HUES6 (cell line): ENCODE measurements at regions not wholly inside any gene's neighbourhood (a gene's known extent, or its start where the extent isn't known, plus 50 kb on each side); places are given as distances from the start of the nearest gene placed in this dataset.
A peak's percentile ranks its signal among the peaks of the same experiment; 100 is the strongest.

Experiments used
- H3K27ac ChIP-seq: 2 replicates; pipeline ENCODE4 v1.7.0; 2013; ENCODE audit warnings: low read depth, mild to moderate bottlenecking, low read length, inconsistent platforms
- H3K27me3 ChIP-seq: 2 replicates; pipeline ENCODE4 v1.6.1; 2013; ENCODE audit warnings: low read length; ENCODE audit not compliant: control insufficient read depth, insufficient read depth
- H3K36me3 ChIP-seq: 2 replicates; pipeline ENCODE4 v1.6.1; 2013; ENCODE audit warnings: low read length; ENCODE audit not compliant: control insufficient read depth, insufficient read depth
- H3K4me1 ChIP-seq: 2 replicates; pipeline ENCODE4 v1.6.1; 2013; ENCODE audit warnings: low read length; ENCODE audit not compliant: control insufficient read depth, insufficient read depth
- H3K4me3 ChIP-seq: 2 replicates; pipeline ENCODE4 v1.5.1; 2013; ENCODE audit warnings: low read depth, low read length
- H3K9ac ChIP-seq: one replicate; pipeline ENCODE4 v1.6.1; 2013; ENCODE audit warnings: mild to moderate bottlenecking, low read length
- H3K9me3 ChIP-seq: 2 replicates; pipeline ENCODE4 v1.6.1; 2013; ENCODE audit warnings: low read depth, low read length; ENCODE audit not compliant: control insufficient read depth, insufficient read depth

GRCh38 chr5:25436452-25436851, 791.7 kb upstream of the CDH10 start:
- Histone ChIP-seq H3K27me3 (no peaks in the 10 kb centered on the region), H3K4me3 (peak overlapping the region; percentile 24), H3K9me3 (no peaks in the 10 kb centered on the region), H3K27ac (no peak overlapping the region), H3K9ac (no peak overlapping the region), H3K4me1 (no peaks in the 10 kb centered on the region), H3K36me3 (peaks cover 80% of the 10 kb centered on the region)

GRCh38 chr5:25435882-25436281, 791.1 kb upstream of the CDH10 start:
- peaks cover 79% of the 10 kb centered on the region for H3K36me3 ChIP-seq
- peak overlapping the region; percentile 24 for H3K4me3 ChIP-seq
- H3K4me1 ChIP-seq = no peaks in the 10 kb centered on the region

GRCh38 chr5:25427240-25427639, 782.5 kb upstream of the CDH10 start:
- H3K27me3 ChIP-seq = no peaks in the 10 kb centered on the region
- no peak overlapping the region for H3K9ac ChIP-seq
- H3K9me3 ChIP-seq = no peaks in the 10 kb centered on the region
- no peak overlapping the region for H3K27ac ChIP-seq
- no peak overlapping the region for H3K4me3 ChIP-seq
- H3K4me1 ChIP-seq = no peaks in the 10 kb centered on the region
- peaks cover 41% of the 10 kb centered on the region for H3K36me3 ChIP-seq

More at GRCh38 chr5:25435882-25436281, 791.1 kb upstream of the CDH10 start:
- Histone ChIP-seq H3K9ac (no peak overlapping the region), H3K27me3 (no peaks in the 10 kb centered on the region), H3K9me3 (no peaks in the 10 kb centered on the region), H3K27ac (no peak overlapping the region)

GRCh38 chr5:25423271-25423670, 778.5 kb upstream of the CDH10 start:
- Histone ChIP-seq H3K27ac (no peak overlapping the region), H3K9ac (no peak overlapping the region), H3K36me3 (peaks cover 21% of the 10 kb centered on the region; the same call in 1 of the 2 replicates), H3K27me3 (no peaks in the 10 kb centered on the region), H3K4me1 (no peaks in the 10 kb centered on the region), H3K4me3 (no peak overlapping the region), H3K9me3 (no peaks in the 10 kb centered on the region)

GRCh38 chr5:25419684-25420083, 774.9 kb upstream of the CDH10 start:
- Histone ChIP-seq H3K27me3 (no peaks in the 10 kb centered on the region), H3K4me1 (no peaks in the 10 kb centered on the region), H3K36me3 (peaks cover 8% of the 10 kb centered on the region; the same call in 1 of the 2 replicates), H3K9ac (no peak overlapping the region), H3K27ac (no peak overlapping the region), H3K9me3 (no peaks in the 10 kb centered on the region), H3K4me3 (no peak overlapping the region)

- Histone ChIP-seq H3K9ac (no peak overlapping the region), H3K4me1 (no peaks in the 10 kb centered on the region), H3K36me3 (peaks cover 6% of the 10 kb centered on the region; the same call in 1 of the 2 replicates), H3K27me3 (no peaks in the 10 kb centered on the region), H3K4me3 (no peak overlapping the region), H3K27ac (no peak overlapping the region), H3K9me3 (no peaks in the 10 kb centered on the region)
These were observed 774.2 kb upstream of the CDH10 start for GRCh38 chr5:25418978-25419377.

- Histone ChIP-seq H3K36me3 (peaks cover 6% of the 10 kb centered on the region; the same call in 1 of the 2 replicates), H3K4me1 (no peaks in the 10 kb centered on the region), H3K9ac (no peak overlapping the region), H3K27ac (no peak overlapping the region), H3K4me3 (no peak overlapping the region), H3K9me3 (no peaks in the 10 kb centered on the region), H3K27me3 (no peaks in the 10 kb centered on the region)
These were observed 773.6 kb upstream of the CDH10 start for GRCh38 chr5:25418319-25418859.

GRCh38 chr5:25416960-25417359, 772.2 kb upstream of the CDH10 start:
- Histone ChIP-seq H3K36me3 (peaks cover 11% of the 10 kb centered on the region; the same call in 1 of the 2 replicates), H3K27me3 (no peaks in the 10 kb centered on the region), H3K4me3 (no peak overlapping the region), H3K27ac (no peak overlapping the region), H3K9ac (no peak overlapping the region), H3K4me1 (no peaks in the 10 kb centered on the region), H3K9me3 (no peaks in the 10 kb centered on the region)

GRCh38 chr5:25415970-25416369, 771.2 kb upstream of the CDH10 start:
- Histone ChIP-seq H3K27ac (no peak overlapping the region), H3K9me3 (no peaks in the 10 kb centered on the region), H3K4me3 (no peak overlapping the region), H3K9ac (no peak overlapping the region), H3K27me3 (no peaks in the 10 kb centered on the region), H3K36me3 (peaks cover 11% of the 10 kb centered on the region; the same call in 1 of the 2 replicates), H3K4me1 (no peaks in the 10 kb centered on the region)

- H3K27ac ChIP-seq = no peak overlapping the region
- no peaks in the 10 kb centered on the region for H3K9me3 ChIP-seq
- no peak overlapping the region for H3K9ac ChIP-seq
- no peaks in the 10 kb centered on the region for H3K27me3 ChIP-seq
- no peak overlapping the region for H3K4me3 ChIP-seq
- H3K4me1 ChIP-seq = no peaks in the 10 kb centered on the region
- peaks cover 9% of the 10 kb centered on the region; the same call in 1 of the 2 replicates for H3K36me3 ChIP-seq
These were observed 770.0 kb upstream of the CDH10 start for GRCh38 chr5:25414742-25415141.

- Histone ChIP-seq H3K4me3 (no peak overlapping the region), H3K4me1 (no peaks in the 10 kb centered on the region)
These were observed 767.4 kb upstream of the CDH10 start for GRCh38 chr5:25412116-25412661.

More at GRCh38 chr5:25412116-25412661, 767.4 kb upstream of the CDH10 start:
- H3K36me3 ChIP-seq = peaks cover 9% of the 10 kb centered on the region; the same call in 1 of the 2 replicates
- no peaks in the 10 kb centered on the region for H3K9me3 ChIP-seq
- no peak overlapping the region for H3K9ac ChIP-seq
- no peak overlapping the region for H3K27ac ChIP-seq
- no peaks in the 10 kb centered on the region for H3K27me3 ChIP-seq
